CD4-positive, CD25-positive, alpha-beta regulatory T cell (primary cell): ENCODE measurements at regions not wholly inside any gene's neighbourhood (a gene's known extent, or its start where the extent isn't known, plus 50 kb on each side); places are given as distances from the start of the nearest gene placed in this dataset.

Experiments
- ATAC-seq, 2 donors: fragments of 150-1000 bp; cut with Tn5 transposase; one replicate each; pipeline ENCODE4 v1.10.0; 2021; ENCODE audit warnings: low read depth in 2 of 2, moderate number of reproducible peaks in 2 of 2, moderate library complexity in 1 of 2
- DNase-seq, 3 donors: peaks; one replicate each; pipeline versions ENCODE4 v3.0.0 to v3.0.0-alpha.2; 2012 to 2022; ENCODE audit warnings: mixed read lengths in 1 of 3
- H3K27ac ChIP-seq: one replicate; pipeline ENCODE4 v1.7.0; 2013; ENCODE audit warnings: mild to moderate bottlenecking, low read length; ENCODE audit not compliant: insufficient read depth, poor library complexity, severe bottlenecking
- H3K27me3 ChIP-seq: one replicate; pipeline ENCODE4 v1.7.0; 2013; ENCODE audit warnings: low read length; ENCODE audit not compliant: control insufficient read depth, insufficient read depth
- H3K36me3 ChIP-seq: one replicate; pipeline ENCODE4 v1.7.0; 2013; ENCODE audit warnings: mild to moderate bottlenecking, low read length, moderate library complexity; ENCODE audit not compliant: control insufficient read depth, insufficient read depth
- H3K4me1 ChIP-seq: 2 replicates; pipeline ENCODE4 v1.7.0; 2013; ENCODE audit warnings: mild to moderate bottlenecking, low read length; ENCODE audit not compliant: insufficient read depth, control insufficient read depth, poor library complexity, severe bottlenecking
- H3K4me3 ChIP-seq: one replicate; pipeline ENCODE4 v1.7.0; 2013; ENCODE audit warnings: low read depth, mild to moderate bottlenecking, low read length, moderate library complexity
- H3K9me3 ChIP-seq, 2 experiments: 1 replicate in 1 of 2; 2 replicates in 1 of 2; pipeline ENCODE4 v1.7.0; 2013; ENCODE audit warnings: low read length in 2 of 2, mild to moderate bottlenecking in 1 of 2, moderate library complexity in 1 of 2; ENCODE audit not compliant: control insufficient read depth in 2 of 2
- H3K27ac Mint-ChIP-seq, 3 donors: one replicate each; pipeline ENCODE4 v1.8.0; 2020 to 2022; ENCODE audit warnings: mild to moderate bottlenecking in 3 of 3, mixed read lengths in 3 of 3, moderate library complexity in 2 of 3
- H3K27me3 Mint-ChIP-seq: one replicate; pipeline ENCODE4 v1.8.0; 2022; ENCODE audit warnings: mild to moderate bottlenecking, mixed read lengths
- H3K36me3 Mint-ChIP-seq: one replicate; pipeline ENCODE4 v1.8.0; 2020; ENCODE audit warnings: mixed read lengths
- H3K4me1 Mint-ChIP-seq, 4 donors: one replicate each; pipeline ENCODE4 v1.8.0; 2020 to 2022; ENCODE audit warnings: mixed read lengths in 4 of 4, mild to moderate bottlenecking in 1 of 4
- H3K4me3 Mint-ChIP-seq, 4 donors: one replicate each; pipeline ENCODE4 v1.8.0; 2020 to 2022; ENCODE audit warnings: mild to moderate bottlenecking in 4 of 4, mixed read lengths in 4 of 4, moderate library complexity in 3 of 4
- H3K9me3 Mint-ChIP-seq, 7 donors: one replicate each; pipeline ENCODE4 v1.8.0; 2020 to 2022; ENCODE audit warnings: mixed read lengths in 7 of 7, mild to moderate bottlenecking in 3 of 7, moderate library complexity in 2 of 7

GRCh38 chr11:115649461-115649860 lies 145.2 kb upstream of the CADM1 start:
- H3K4me1 ChIP-seq = no peaks in the 10 kb centered on the region
- Mint-ChIP-seq H3K27ac (no peak overlapping the region), H3K9me3 (peaks cover 0 to 3% (median 0%) of the 10 kb centered on the region in 7 donors), H3K4me1 (no peaks in the 10 kb centered on the region), H3K36me3 (no peaks in the 10 kb centered on the region), H3K27me3 (peaks cover 11% of the 10 kb centered on the region), H3K4me3 (no peak overlapping the region)
- ATAC-seq (no peak), DNase-seq (no peak)
- no peak overlapping the region for H3K27ac ChIP-seq
- no peaks in the 10 kb centered on the region for H3K9me3 ChIP-seq
- H3K27me3 ChIP-seq = no peaks in the 10 kb centered on the region
- no peaks in the 10 kb centered on the region for H3K36me3 ChIP-seq
- no peak overlapping the region for H3K4me3 ChIP-seq

- Mint-ChIP-seq H3K4me3 (no peak overlapping the region), H3K36me3 (no peaks in the 10 kb centered on the region), H3K9me3 (peaks cover 0 to 5% (median 0%) of the 10 kb centered on the region in 7 donors), H3K4me1 (no peaks in the 10 kb centered on the region), H3K27me3 (no peaks in the 10 kb centered on the region), H3K27ac (no peak overlapping the region)
- no peak overlapping the region for H3K27ac ChIP-seq
- no peaks in the 10 kb centered on the region for H3K9me3 ChIP-seq
- H3K4me1 ChIP-seq = no peaks in the 10 kb centered on the region
- no peaks in the 10 kb centered on the region for H3K27me3 ChIP-seq
- no peak for ATAC-seq
- H3K36me3 ChIP-seq = no peaks in the 10 kb centered on the region
- no peak overlapping the region for H3K4me3 ChIP-seq
- DNase-seq = no peak
Observed at GRCh38 chr11:115645631-115646317, 141.6 kb upstream of the CADM1 start.

DNA sequence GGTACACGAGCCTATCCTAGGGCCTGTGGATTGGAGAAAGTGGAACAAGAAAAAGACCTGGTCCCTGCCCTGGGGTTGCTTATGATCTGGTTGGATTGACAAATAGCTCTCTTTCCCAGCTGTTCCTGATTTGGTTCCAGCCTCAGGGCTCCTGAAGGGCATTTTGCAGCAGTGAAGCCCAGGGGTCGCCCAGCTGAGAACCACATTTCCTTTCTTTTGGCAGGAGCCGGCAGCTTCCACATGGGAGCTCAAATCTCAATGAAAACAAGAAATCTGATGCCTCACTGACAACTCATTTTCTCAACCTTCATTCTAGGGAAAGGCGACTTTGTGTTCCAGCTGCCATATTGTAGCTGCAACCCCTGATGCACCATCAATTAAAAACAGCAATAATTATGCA lies 140.6 kb upstream of the CADM1 start:
- Mint-ChIP-seq H3K4me1 (no peaks in the 10 kb centered on the region), H3K36me3 (no peaks in the 10 kb centered on the region), H3K27me3 (no peaks in the 10 kb centered on the region), H3K9me3 (peaks cover 0 to 5% (median 0%) of the 10 kb centered on the region in 7 donors), H3K27ac (no peak overlapping the region), H3K4me3 (no peak overlapping the region)
- Histone ChIP-seq H3K27me3 (no peaks in the 10 kb centered on the region), H3K9me3 (no peaks in the 10 kb centered on the region), H3K27ac (no peak overlapping the region), H3K36me3 (no peaks in the 10 kb centered on the region), H3K4me3 (no peak overlapping the region), H3K4me1 (no peaks in the 10 kb centered on the region)
- DNase-seq (no peak), ATAC-seq (no peak)

GRCh38 chr11:115643549-115644270 lies 139.5 kb upstream of the CADM1 start:
- H3K27me3 Mint-ChIP-seq = no peaks in the 10 kb centered on the region
- DNase-seq (no peak), ATAC-seq (no peak)
- H3K27ac ChIP-seq = no peak overlapping the region
- no peak overlapping the region for H3K4me3 Mint-ChIP-seq
- peaks cover 0 to 5% (median 0%) of the 10 kb centered on the region in 7 donors for H3K9me3 Mint-ChIP-seq
- no peak overlapping the region for H3K4me3 ChIP-seq
- no peaks in the 10 kb centered on the region for H3K9me3 ChIP-seq
- peaks cover 2% of the 10 kb centered on the region for H3K27me3 ChIP-seq
- H3K36me3 ChIP-seq = no peaks in the 10 kb centered on the region
- H3K36me3 Mint-ChIP-seq = no peaks in the 10 kb centered on the region
- H3K4me1 ChIP-seq = no peaks in the 10 kb centered on the region
- H3K4me1 Mint-ChIP-seq = no peaks in the 10 kb centered on the region
- H3K27ac Mint-ChIP-seq = no peak overlapping the region

- Histone ChIP-seq H3K27ac (no peak overlapping the region), H3K36me3 (no peaks in the 10 kb centered on the region), H3K4me1 (no peaks in the 10 kb centered on the region), H3K4me3 (no peak overlapping the region), H3K9me3 (no peaks in the 10 kb centered on the region), H3K27me3 (peaks cover 2% of the 10 kb centered on the region)
- Mint-ChIP-seq H3K27ac (no peak overlapping the region), H3K27me3 (no peaks in the 10 kb centered on the region), H3K9me3 (peaks cover 0 to 5% (median 0%) of the 10 kb centered on the region in 7 donors), H3K36me3 (no peaks in the 10 kb centered on the region), H3K4me1 (no peaks in the 10 kb centered on the region), H3K4me3 (no peak overlapping the region)
- DNase-seq = no peak
- ATAC-seq = no peak
Observed at GRCh38 chr11:115642660-115643059, 138.4 kb upstream of the CADM1 start.

DNA sequence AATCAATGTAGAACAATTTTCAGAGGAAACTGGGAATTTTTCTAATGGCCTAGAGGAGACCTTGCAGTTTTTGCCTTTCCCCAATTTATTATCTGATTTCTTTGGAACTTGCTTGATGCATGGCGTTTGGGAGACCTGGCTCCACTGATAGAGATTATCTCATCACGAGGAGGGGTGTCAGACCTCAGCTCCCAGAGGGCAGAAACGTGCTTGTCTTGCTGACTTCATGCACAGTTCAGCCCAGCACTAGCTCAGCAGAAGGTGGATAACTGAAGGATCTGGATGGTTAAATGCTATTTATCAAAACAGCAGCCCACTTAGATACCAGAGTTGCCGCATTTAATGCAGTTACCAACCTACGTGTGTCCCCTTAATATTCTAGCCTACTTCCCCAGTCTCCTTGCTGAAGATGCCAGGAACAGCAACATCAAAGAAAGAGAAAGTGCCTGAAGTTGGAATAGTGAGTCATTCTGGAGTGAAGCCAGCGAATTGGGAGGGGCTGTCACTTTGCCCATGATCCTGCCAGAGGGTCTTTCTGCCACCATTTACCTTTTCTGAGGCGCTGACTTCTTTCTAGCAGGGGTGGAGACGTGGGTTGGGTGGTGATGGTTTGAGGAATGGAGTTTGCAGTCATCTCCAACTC lies 133.5 kb upstream of the CADM1 start:
- Histone ChIP-seq H3K36me3 (no peaks in the 10 kb centered on the region), H3K4me1 (no peaks in the 10 kb centered on the region), H3K9me3 (no peaks in the 10 kb centered on the region), H3K4me3 (no peak overlapping the region), H3K27ac (no peak overlapping the region), H3K27me3 (peaks cover 2% of the 10 kb centered on the region)
- Mint-ChIP-seq H3K27ac (no peak overlapping the region), H3K4me3 (no peak overlapping the region), H3K4me1 (no peaks in the 10 kb centered on the region), H3K27me3 (no peaks in the 10 kb centered on the region), H3K9me3 (peaks cover 0 to 3% (median 0%) of the 10 kb centered on the region in 7 donors), H3K36me3 (no peaks in the 10 kb centered on the region)
- no peak for DNase-seq
- ATAC-seq = no peak

GRCh38 chr11:115636753-115637527 lies 132.7 kb upstream of the CADM1 start:
- Histone ChIP-seq H3K36me3 (no peaks in the 10 kb centered on the region), H3K27me3 (peaks cover 2% of the 10 kb centered on the region), H3K9me3 (no peaks in the 10 kb centered on the region), H3K4me1 (no peaks in the 10 kb centered on the region), H3K27ac (no peak overlapping the region), H3K4me3 (no peak overlapping the region)
- Mint-ChIP-seq H3K9me3 (peaks cover 0 to 5% (median 0%) of the 10 kb centered on the region in 7 donors), H3K4me1 (no peaks in the 10 kb centered on the region), H3K4me3 (no peak overlapping the region), H3K27ac (no peak overlapping the region), H3K27me3 (no peaks in the 10 kb centered on the region), H3K36me3 (no peaks in the 10 kb centered on the region)
- ATAC-seq (no peak), DNase-seq (no peak)
